PFSK-1 (cell line): ENCODE measurements at regions not wholly inside any gene's neighbourhood (a gene's known extent, or its start where the extent isn't known, plus 50 kb on each side); places are given as distances from the start of the nearest gene placed in this dataset.

ENCODE experiments used
- POLR2AphosphoS5 ChIP-seq: IDR thresholded peaks from 2 replicates; pipeline ENCODE4 v1.6.1; 2012; ENCODE audit warnings: low read depth, mild to moderate bottlenecking, control low read depth, low read length, moderate library complexity
- REST ChIP-seq, 2 experiments: IDR thresholded peaks; 2 replicates each; pipeline versions ENCODE4 v1.6.1 to v1.8.0; 2011 to 2012; ENCODE audit warnings: low read depth in 2 of 2, low read length in 2 of 2, control low read depth in 1 of 2, inconsistent platforms in 1 of 2, mild to moderate bottlenecking in 1 of 2, moderate library complexity in 1 of 2; ENCODE audit not compliant: insufficient read depth in 1 of 2
- SIN3A ChIP-seq: IDR thresholded peaks from 2 replicates; pipeline ENCODE4 v1.6.1; 2012; ENCODE audit warnings: mild to moderate bottlenecking, low read length, moderate library complexity, borderline replicate concordance; ENCODE audit not compliant: insufficient read depth
- TAF1 ChIP-seq: IDR thresholded peaks from 2 replicates; pipeline ENCODE4 v1.6.1; 2012; ENCODE audit warnings: low read length, control low read depth, borderline replicate concordance; ENCODE audit not compliant: insufficient read depth

DNA sequence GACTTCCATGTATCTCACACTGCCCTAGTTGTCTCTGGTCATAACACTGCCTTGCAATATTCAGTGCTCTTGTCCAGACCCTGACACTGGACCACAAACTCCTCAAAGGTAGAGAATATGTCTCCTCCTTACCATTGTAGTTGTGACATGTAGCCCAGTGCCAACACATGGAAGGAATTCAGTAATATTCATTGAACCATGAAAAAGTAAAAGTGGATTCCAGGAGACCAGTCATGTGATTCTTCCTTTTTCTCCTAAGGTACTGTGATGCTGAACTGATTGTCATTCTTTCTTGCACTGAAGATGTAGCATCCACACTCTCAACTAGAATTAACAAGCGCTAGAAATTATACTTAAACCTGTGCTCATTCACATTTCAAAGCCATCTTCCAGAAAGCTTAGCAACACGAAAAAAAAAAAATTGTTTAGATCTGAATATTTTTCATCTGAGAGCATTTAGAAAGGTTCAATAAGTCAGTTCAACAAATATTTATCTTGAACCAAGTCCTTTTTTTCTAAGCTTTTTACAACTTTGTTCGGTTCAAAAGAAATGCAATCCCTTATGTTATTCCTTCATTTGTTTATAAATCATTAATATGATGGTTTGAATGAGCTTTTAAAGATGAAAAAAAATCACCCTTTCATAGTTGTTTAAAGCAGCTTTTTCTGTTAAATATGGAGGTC, 224.7 kb upstream of the BLID start:
- TF ChIP-seq POLR2AphosphoS5, result no peak
- TF ChIP-seq SIN3A, result no peak
- TF ChIP-seq TAF1, result no peak
- TF ChIP-seq REST (IDR thresholded peaks at IDR 0.05; ENCODE audit: insufficient read depth in 1 of 2, low read depth in 2 of 2, low read length in 2 of 2), result no peak
